Activated B cell treated with CpG ODN at 0.5 μM for 24 hours (primary cell): ENCODE measurements at regions not wholly inside any gene's neighbourhood (a gene's known extent, or its start where the extent isn't known, plus 50 kb on each side); places are given as distances from the start of the nearest gene placed in this dataset.
"Not testable (repeated sequence)": the region's sequence is repeated elsewhere in the genome, so short reads cannot be mapped to it uniquely, and the experiment has no call there.

ENCODE experiments used
- ATAC-seq: fragments of 200-7000 bp; cut with Tn5 transposase; one replicate; pipeline ENCODE4 v1.10.0; 2021; ENCODE audit warnings: low read depth, mild to moderate bottlenecking, moderate library complexity
- CTCF ChIA-PET: fragments of 350-600 bp; sonication (Branson Sonifier 250); formaldehyde crosslinking; loops from one replicate; lab custom pipeline; 2021; ENCODE audit warnings: antibody characterized with exemption; lab: Charles Lee
- POLR2A ChIA-PET: fragments of 350-600 bp; sonication (Branson Sonifier 250); formaldehyde crosslinking; loops from one replicate; lab custom pipeline; 2021; ENCODE audit warnings: antibody characterized with exemption; lab: Charles Lee
- DNase-seq: peaks from one replicate; pipeline ENCODE4 v3.0.0; 2022
- H3K27ac Mint-ChIP-seq: one replicate; pipeline ENCODE4 v1.8.0; 2020; ENCODE audit warnings: mixed read lengths
- H3K27me3 Mint-ChIP-seq: one replicate; pipeline ENCODE4 v1.8.0; 2021; ENCODE audit warnings: mixed read lengths
- H3K36me3 Mint-ChIP-seq: one replicate; pipeline ENCODE4 v1.8.0; 2021; ENCODE audit warnings: low read depth, mixed read lengths
- H3K4me1 Mint-ChIP-seq: one replicate; pipeline ENCODE4 v1.8.0; 2021; ENCODE audit warnings: mixed read lengths
- H3K4me3 Mint-ChIP-seq: one replicate; pipeline ENCODE4 v1.8.0; 2020; ENCODE audit warnings: mild to moderate bottlenecking, mixed read lengths
- H3K9me3 Mint-ChIP-seq: one replicate; pipeline ENCODE4 v1.8.0; 2020; ENCODE audit warnings: mixed read lengths
- intact Hi-C: fragments of 100-400 bp; cut with micrococcal nuclease; formaldehyde crosslinking; loops from one replicate; pipeline ENCODE4 v1.15.1; 2024
- TF ChIP-seq, protein P1 (sequence below): fragments of 200-600 bp; IDR thresholded peaks from one replicate; pipeline ENCODE4 v1.8.0; 2022; ENCODE audit warnings: antibody characterized with exemption, mild to moderate bottlenecking

DNA sequence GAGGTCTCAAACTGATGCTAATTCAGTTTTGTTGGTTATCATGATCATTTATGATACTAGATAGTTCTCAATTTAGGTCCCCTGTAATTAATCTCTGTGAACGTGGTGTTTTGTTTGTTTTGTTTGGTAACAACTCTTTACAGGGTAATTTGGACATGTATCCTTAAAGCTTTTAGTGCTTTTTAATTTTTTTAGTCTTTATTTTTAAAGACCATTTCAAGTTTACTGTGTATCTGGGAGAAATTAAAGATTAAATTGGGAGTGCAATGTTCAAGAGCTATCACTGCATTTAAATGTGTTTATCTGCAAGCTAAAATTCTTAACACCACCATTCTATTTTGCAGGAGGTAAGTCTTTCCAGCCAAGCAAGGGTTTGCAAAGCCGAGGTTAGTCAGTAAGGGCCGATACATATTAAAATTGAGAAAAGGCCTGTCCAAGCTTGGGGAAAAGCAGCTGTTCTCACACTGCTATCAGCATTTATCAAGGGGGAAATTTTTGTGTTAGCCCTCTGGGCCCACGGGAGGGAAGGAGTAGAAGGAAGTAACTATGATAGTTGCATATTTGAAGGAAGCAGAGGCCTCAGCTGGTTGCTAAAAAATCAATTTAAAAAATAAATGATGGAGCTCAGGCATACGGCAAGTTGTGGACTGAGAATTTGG, 59.3 kb upstream of the ZNF217 start:
- POLR2A ChIA-PET: interaction anchor here (0.5 to 1.7 kb wide), 9 partner anchors 10 to 263 kb away, joined by 3 to 13 read pairs (median 4); no protein-coding TSS in a partner anchor
- intact Hi-C loops: loop anchor here (1.0 to 2.0 kb wide), 3 partner anchors 10 to 76 kb away; no protein-coding TSS in a partner anchor
- Mint-ChIP-seq H3K4me1 (peaks cover 58% of the 10 kb centered on the region), H3K9me3 (no peaks in the 10 kb centered on the region), H3K4me3 (peak overlapping the region; percentile 61), H3K36me3 (no peaks in the 10 kb centered on the region), H3K27me3 (no peaks in the 10 kb centered on the region), H3K27ac (peak overlapping the region; percentile 90)
- CTCF ChIA-PET: interaction anchor here (1.0 to 1.4 kb wide), 2 partner anchors 10 to 31 kb away, joined by 3 to 4 read pairs; no protein-coding TSS in a partner anchor
- peak; percentile 18 for ATAC-seq
- DNase-seq: no peak
- TF ChIP-seq, protein P1, sequence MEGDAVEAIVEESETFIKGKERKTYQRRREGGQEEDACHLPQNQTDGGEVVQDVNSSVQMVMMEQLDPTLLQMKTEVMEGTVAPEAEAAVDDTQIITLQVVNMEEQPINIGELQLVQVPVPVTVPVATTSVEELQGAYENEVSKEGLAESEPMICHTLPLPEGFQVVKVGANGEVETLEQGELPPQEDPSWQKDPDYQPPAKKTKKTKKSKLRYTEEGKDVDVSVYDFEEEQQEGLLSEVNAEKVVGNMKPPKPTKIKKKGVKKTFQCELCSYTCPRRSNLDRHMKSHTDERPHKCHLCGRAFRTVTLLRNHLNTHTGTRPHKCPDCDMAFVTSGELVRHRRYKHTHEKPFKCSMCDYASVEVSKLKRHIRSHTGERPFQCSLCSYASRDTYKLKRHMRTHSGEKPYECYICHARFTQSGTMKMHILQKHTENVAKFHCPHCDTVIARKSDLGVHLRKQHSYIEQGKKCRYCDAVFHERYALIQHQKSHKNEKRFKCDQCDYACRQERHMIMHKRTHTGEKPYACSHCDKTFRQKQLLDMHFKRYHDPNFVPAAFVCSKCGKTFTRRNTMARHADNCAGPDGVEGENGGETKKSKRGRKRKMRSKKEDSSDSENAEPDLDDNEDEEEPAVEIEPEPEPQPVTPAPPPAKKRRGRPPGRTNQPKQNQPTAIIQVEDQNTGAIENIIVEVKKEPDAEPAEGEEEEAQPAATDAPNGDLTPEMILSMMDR: no peak

DNA sequence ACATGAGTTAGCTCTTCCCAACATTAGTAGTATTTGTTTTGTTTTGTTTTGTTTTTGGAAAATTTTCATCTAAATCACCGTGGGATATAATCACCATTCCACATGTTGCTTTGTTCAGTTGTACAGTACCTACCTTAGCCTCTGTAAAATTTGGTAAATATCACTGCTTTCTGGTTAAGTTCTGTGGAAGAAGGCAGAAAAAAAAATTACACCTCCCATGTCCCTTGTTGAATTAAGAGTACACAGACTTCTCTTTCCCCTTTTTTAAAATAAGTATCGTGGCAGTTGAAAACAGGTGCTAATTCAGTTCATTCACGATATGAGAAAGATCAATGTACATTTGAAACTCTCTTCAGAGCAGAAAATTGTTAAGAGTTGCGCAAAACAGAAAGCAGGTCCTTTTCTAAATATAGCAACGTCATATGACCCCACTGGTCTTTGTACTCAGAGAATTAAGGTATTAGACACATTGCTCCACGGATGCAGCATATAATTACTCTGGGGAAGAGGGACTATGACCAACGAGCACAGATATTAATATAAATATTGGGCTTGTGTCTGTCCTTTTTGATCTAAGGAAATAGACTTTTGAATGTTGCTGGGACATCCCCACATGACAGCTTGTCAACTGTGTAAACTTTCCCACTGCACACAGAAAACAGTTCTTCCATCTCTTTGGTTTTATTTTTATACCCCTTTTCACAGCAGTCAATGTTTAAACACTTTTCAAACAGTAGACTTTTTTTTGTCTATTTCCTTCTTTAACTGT, 58.6 kb upstream of the ZNF217 start:
- TF ChIP-seq, protein P1: no peak
- Mint-ChIP-seq H3K27me3 (no peaks in the 10 kb centered on the region), H3K4me3 (peak overlapping the region; percentile 61), H3K9me3 (no peaks in the 10 kb centered on the region), H3K36me3 (no peaks in the 10 kb centered on the region), H3K27ac (peak overlapping the region; percentile 90), H3K4me1 (peaks cover 50% of the 10 kb centered on the region)
- ATAC-seq: peak; percentile 43
- intact Hi-C loops: loop anchor here (1.0 to 2.0 kb wide), 3 partner anchors 9 to 77 kb away; no protein-coding TSS in a partner anchor
- no peak for DNase-seq
- ChIA-PET POLR2A (interaction anchor here (0.7 to 1.7 kb wide), 5 partner anchors 10 to 263 kb away, joined by 3 to 13 read pairs (median 4); no protein-coding TSS in a partner anchor), CTCF (interaction anchor here (1.0 to 1.4 kb wide), 2 partner anchors 9 to 31 kb away, joined by 3 to 4 read pairs; no protein-coding TSS in a partner anchor)

DNA sequence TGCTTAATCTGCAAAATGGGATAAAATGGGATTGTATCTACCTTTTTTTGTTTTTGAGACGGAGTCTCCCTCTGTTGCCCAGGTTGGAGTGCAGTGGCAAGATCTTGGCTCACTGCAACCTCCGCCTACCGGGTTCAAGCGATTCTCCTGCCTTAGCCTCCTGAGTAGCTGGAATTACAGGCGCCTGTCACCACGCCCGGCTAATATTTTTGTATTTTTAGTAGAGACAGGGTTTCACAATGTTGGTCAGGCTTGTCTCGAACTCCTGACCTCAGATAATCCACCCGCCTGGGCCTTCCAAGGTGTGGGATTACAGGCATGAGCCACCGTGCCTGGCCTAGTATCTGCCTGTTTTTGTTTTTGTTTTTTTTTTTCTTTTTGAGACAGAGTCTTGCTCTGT, 55.9 kb upstream of the ZNF217 start:
- intact Hi-C loops: not testable (repeated sequence)

DNA sequence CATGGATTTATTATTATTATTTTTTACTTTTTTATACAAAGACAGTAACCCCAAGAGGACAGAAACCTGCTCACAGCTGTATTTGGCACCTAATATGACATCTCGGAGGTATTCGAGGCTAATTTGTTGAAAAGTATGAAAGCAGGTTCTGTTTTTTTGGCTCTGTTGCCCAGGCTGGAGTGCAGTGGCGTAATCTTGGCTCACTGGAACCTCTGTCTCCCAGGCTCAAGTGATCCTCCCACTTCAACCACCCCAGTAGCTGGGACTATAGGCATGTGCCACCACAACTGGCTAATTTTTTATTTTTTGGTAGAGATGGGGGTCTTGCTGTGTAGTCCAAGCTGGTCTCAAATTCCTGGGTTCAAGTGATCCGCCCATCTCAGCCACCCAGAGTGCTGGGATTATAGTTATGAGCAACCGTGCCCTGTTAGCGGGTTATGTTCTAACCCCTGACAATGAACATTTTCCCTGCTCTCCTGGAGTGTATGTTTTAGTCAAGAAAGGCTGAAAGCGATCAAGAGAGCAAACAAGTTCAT, 53.7 kb upstream of the ZNF217 start:
- POLR2A ChIA-PET: interaction anchor here (0.9 kb wide), 1 partner anchor 10 kb away, joined by 4 read pairs; no protein-coding TSS in a partner anchor
- H3K27ac Mint-ChIP-seq: no peak overlapping the region
- CTCF ChIA-PET: no interaction called here
- no peaks in the 10 kb centered on the region for H3K27me3 Mint-ChIP-seq
- H3K4me1 Mint-ChIP-seq: peaks cover 28% of the 10 kb centered on the region
- no peak overlapping the region for H3K4me3 Mint-ChIP-seq
- TF ChIP-seq, protein P1: no peak
- no peaks in the 10 kb centered on the region for H3K36me3 Mint-ChIP-seq
- ATAC-seq (no peak), DNase-seq (no peak)
- intact Hi-C loops: no loop called here
- H3K9me3 Mint-ChIP-seq: no peaks in the 10 kb centered on the region

More for the DNA sequence above, 55.9 kb upstream of the ZNF217 start:
- POLR2A ChIA-PET, DNase-seq, H3K27me3 Mint-ChIP-seq, H3K9me3 Mint-ChIP-seq, H3K36me3 Mint-ChIP-seq, H3K27ac Mint-ChIP-seq, ATAC-seq, CTCF ChIA-PET, H3K4me3 Mint-ChIP-seq: not testable (repeated sequence)
- peaks cover 30% of the 10 kb centered on the region for H3K4me1 Mint-ChIP-seq

DNA sequence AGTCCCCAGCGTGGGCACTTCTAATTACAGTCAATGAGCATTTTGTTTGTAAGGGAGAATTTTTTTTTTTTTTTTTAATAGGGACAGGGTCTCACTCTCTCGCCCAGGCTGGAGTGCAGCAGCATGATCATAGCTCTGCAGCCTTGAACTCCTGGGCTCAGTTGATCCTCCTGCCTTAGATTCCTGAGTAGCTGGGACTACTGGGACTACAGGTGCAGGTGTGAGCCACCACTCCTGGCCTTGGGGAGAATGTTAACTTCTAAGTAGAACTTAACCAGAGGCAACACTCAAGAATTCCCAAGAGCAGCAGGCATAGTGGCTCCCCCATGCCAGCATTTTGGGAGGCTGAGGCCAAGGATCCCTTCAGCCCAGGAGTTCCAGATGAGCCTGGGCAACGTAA, 52.9 kb upstream of the ZNF217 start:
- Mint-ChIP-seq H3K4me3 (no peak overlapping the region), H3K9me3 (no peaks in the 10 kb centered on the region), H3K27me3 (no peaks in the 10 kb centered on the region), H3K4me1 (peaks cover 28% of the 10 kb centered on the region), H3K27ac (no peak overlapping the region), H3K36me3 (no peaks in the 10 kb centered on the region)
- ChIA-PET CTCF (no interaction called here), POLR2A (interaction anchor here (0.9 kb wide), 1 partner anchor 11 kb away, joined by 4 read pairs; no protein-coding TSS in a partner anchor)
- intact Hi-C loops: no loop called here
- DNase-seq: no peak
- TF ChIP-seq, protein P1: no peak
- ATAC-seq: no peak
